Transverse colon (tissue), 4 donors: ENCODE measurements at regions not wholly inside any gene's neighbourhood (a gene's known extent, or its start where the extent isn't known, plus 50 kb on each side); places are given as distances from the start of the nearest gene placed in this dataset.

Source experiments
- POLR2A ChIP-seq: fragments of 450-650 bp; IDR thresholded peaks from one replicate; pipeline ENCODE4 v1.6.1; 2016; ENCODE audit warnings: antibody characterized with exemption, mild to moderate bottlenecking, moderate library complexity
- POLR2AphosphoS5 ChIP-seq, 3 donors: sonication (generic); formaldehyde crosslinking; IDR thresholded peaks; one replicate each; pipeline ENCODE4 v1.6.1; 2016; ENCODE audit warnings: antibody characterized with exemption in 3 of 3
- TF ChIP-seq, protein P1 (sequence below), 5 experiments: fragments of 200-600 bp in 3 of 5; fragments of 450-650 bp in 2 of 5; sonication (generic) in 3 of 5; IDR thresholded peaks; 1 replicate in 2 of 5; 2 replicates in 3 of 5; pipeline ENCODE4 v1.5.1; 2016 to 2017; ENCODE audit warnings: antibody characterized with exemption in 5 of 5, inconsistent platforms in 3 of 5, mild to moderate bottlenecking in 2 of 5, moderate library complexity in 1 of 5

DNA sequence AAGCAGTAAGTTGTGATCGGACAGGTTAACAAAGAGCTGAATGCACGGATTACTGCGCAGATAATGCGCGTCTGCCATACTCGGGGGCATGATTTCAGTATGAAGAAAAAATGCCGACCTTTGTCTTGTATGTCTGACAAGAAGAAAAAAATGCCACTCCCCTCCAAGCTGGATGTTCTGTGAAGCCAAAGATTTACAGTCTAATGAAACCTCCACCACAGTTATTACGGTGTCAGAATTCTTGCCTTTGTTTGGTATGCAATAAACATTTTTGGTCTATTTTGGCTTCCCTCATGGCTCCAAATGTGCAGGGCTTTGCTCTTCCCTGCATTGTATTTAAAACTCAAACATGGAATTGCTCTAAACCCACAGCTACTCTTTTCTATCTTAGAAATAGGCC, 72.2 kb upstream of the THUMPD2 start:
- TF ChIP-seq, protein P1, sequence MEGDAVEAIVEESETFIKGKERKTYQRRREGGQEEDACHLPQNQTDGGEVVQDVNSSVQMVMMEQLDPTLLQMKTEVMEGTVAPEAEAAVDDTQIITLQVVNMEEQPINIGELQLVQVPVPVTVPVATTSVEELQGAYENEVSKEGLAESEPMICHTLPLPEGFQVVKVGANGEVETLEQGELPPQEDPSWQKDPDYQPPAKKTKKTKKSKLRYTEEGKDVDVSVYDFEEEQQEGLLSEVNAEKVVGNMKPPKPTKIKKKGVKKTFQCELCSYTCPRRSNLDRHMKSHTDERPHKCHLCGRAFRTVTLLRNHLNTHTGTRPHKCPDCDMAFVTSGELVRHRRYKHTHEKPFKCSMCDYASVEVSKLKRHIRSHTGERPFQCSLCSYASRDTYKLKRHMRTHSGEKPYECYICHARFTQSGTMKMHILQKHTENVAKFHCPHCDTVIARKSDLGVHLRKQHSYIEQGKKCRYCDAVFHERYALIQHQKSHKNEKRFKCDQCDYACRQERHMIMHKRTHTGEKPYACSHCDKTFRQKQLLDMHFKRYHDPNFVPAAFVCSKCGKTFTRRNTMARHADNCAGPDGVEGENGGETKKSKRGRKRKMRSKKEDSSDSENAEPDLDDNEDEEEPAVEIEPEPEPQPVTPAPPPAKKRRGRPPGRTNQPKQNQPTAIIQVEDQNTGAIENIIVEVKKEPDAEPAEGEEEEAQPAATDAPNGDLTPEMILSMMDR (IDR thresholded peaks at IDR 0.05): no peak
- TF ChIP-seq POLR2A: no peak
- TF ChIP-seq POLR2AphosphoS5 (IDR thresholded peaks at IDR 0.05): no peak
